Ovary (tissue), 3 donors: ENCODE measurements at regions not wholly inside any gene's neighbourhood (a gene's known extent, or its start where the extent isn't known, plus 50 kb on each side); places are given as distances from the start of the nearest gene placed in this dataset.

Experiments used
- CTCF ChIP-seq, 3 donors: fragments of 450-650 bp in 2 of 3; fragments of 200-600 bp in 1 of 3; IDR thresholded peaks; one replicate each; pipeline versions ENCODE4 v1.5.1 to v1.8.0; 2016 to 2022; ENCODE audit warnings: antibody characterized with exemption in 3 of 3, mild to moderate bottlenecking in 1 of 3
- EP300 ChIP-seq: sonication (generic); formaldehyde crosslinking; IDR thresholded peaks from one replicate; pipeline ENCODE4 v1.6.1; 2017; ENCODE audit warnings: antibody characterized with exemption
- POLR2A ChIP-seq: fragments of 450-650 bp; IDR thresholded peaks from one replicate; pipeline ENCODE4 v1.6.1; 2017; ENCODE audit warnings: antibody characterized with exemption, mild to moderate bottlenecking, moderate library complexity
- donor health status: DM: no; HTN: no; CAD: no.

DNA sequence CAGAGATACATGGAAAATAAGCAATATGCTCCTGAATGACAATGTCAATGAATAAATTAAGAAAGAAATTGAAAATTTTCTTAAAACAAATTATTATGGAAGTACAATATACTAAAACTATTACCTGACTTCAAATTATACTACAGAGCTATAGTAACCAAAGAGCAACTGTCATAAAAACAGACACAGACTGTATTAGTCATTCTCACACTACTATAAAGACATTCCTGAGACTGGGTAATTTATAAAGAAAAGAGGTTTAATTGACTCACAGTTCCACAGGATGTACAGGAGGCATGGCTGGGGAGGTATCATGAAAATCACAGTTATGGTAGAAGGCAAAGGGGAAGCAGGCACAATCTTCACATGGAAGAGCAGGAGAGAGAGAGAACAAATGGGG is 60.0 kb upstream of the CYSLTR1 start:
- TF ChIP-seq CTCF (IDR thresholded peaks at IDR 0.05) = no peak
- TF ChIP-seq POLR2A = no peak
- TF ChIP-seq EP300 = no peak
